ENCODE measurements at regions not wholly inside any gene's neighbourhood (a gene's known extent, or its start where the extent isn't known, plus 50 kb on each side); places are given as distances from the start of the nearest gene placed in this dataset.

- FAIRE-seq, result no peak
Observed at GRCh38 chr7:91323626-91324158, 59.5 kb downstream of the FZD1 start.

GRCh38 chr7:91324663-91325062 is 60.4 kb downstream of the FZD1 start:
- FAIRE-seq (no peak), DNase-seq (ENCODE audit: low spot score) (no peak)

More at GRCh38 chr7:91323626-91324158, 59.5 kb downstream of the FZD1 start:
- no peak for DNase-seq (ENCODE audit: low spot score)

GRCh38 chr7:91325726-91326125 is 61.5 kb downstream of the FZD1 start:
- DNase-seq (ENCODE audit: low spot score) (no peak), FAIRE-seq (no peak)

- DNase-seq (ENCODE audit: low spot score) (no peak), FAIRE-seq (no peak)
Observed at GRCh38 chr7:91326516-91327199, 62.4 kb downstream of the FZD1 start.

GRCh38 chr7:91327346-91327745 is 63.1 kb downstream of the FZD1 start:
- FAIRE-seq, result peak; percentile 72

GRCh38 chr7:91329571-91329970 is 65.3 kb downstream of the FZD1 start:
- no peak for DNase-seq (ENCODE audit: low spot score)
- FAIRE-seq, result no peak

More at GRCh38 chr7:91327346-91327745, 63.1 kb downstream of the FZD1 start:
- no peak for DNase-seq (ENCODE audit: low spot score)

- DNase-seq (ENCODE audit: low spot score), result no peak
- peak; percentile 17 for FAIRE-seq
Observed at GRCh38 chr7:91330191-91330808, 66.1 kb downstream of the FZD1 start.

- no peak for FAIRE-seq
- no peak for DNase-seq (ENCODE audit: low spot score)
Observed at GRCh38 chr7:91330866-91331265, 66.6 kb downstream of the FZD1 start.

GRCh38 chr7:91336106-91336505 is 71.9 kb downstream of the FZD1 start:
- DNase-seq (ENCODE audit: low spot score), result no peak
- no peak for FAIRE-seq

GRCh38 chr7:91338226-91339020 is 74.2 kb downstream of the FZD1 start:
- FAIRE-seq (no peak), DNase-seq (ENCODE audit: low spot score) (no peak)

- DNase-seq (ENCODE audit: low spot score) (no peak), FAIRE-seq (peak; percentile 27)
Observed at GRCh38 chr7:91342346-91342745, 78.1 kb downstream of the FZD1 start.

GRCh38 chr7:91343420-91343960 is 79.3 kb downstream of the FZD1 start:
- FAIRE-seq, result no peak

GRCh38 chr7:91343996-91344629 is 79.9 kb downstream of the FZD1 start:
- no peak for DNase-seq (ENCODE audit: low spot score)
- no peak for FAIRE-seq

More at GRCh38 chr7:91343420-91343960, 79.3 kb downstream of the FZD1 start:
- no peak for DNase-seq (ENCODE audit: low spot score)

GRCh38 chr7:91344911-91345310 is 80.7 kb downstream of the FZD1 start:
- DNase-seq (ENCODE audit: low spot score) (no peak), FAIRE-seq (peak; percentile 61)

GRCh38 chr7:91345449-91345848 is 81.2 kb downstream of the FZD1 start:
- FAIRE-seq (no peak), DNase-seq (ENCODE audit: low spot score) (no peak)

GRCh38 chr7:91346426-91346825 is 82.2 kb downstream of the FZD1 start:
- DNase-seq (ENCODE audit: low spot score) (no peak), FAIRE-seq (no peak)

GRCh38 chr7:91347290-91347689 is 83.1 kb downstream of the FZD1 start:
- DNase-seq (ENCODE audit: low spot score), result no peak
- FAIRE-seq, result no peak

GRCh38 chr7:91348711-91349110 is 84.5 kb downstream of the FZD1 start:
- FAIRE-seq, result no peak
- no peak for DNase-seq (ENCODE audit: low spot score)

GRCh38 chr7:91351374-91351773 is 87.1 kb downstream of the FZD1 start:
- DNase-seq (ENCODE audit: low spot score) (peak; percentile 77), FAIRE-seq (peak; percentile 88)

GRCh38 chr7:91352091-91352490 is 87.9 kb downstream of the FZD1 start:
- DNase-seq (ENCODE audit: low spot score) (no peak), FAIRE-seq (no peak)

- DNase-seq (ENCODE audit: low spot score), result no peak
- no peak for FAIRE-seq
Observed at GRCh38 chr7:91353848-91354247, 89.6 kb downstream of the FZD1 start.
